ENCODE measurements at regions not wholly inside any gene's neighbourhood (a gene's known extent, or its start where the extent isn't known, plus 50 kb on each side); places are given as distances from the start of the nearest gene placed in this dataset.
"Not testable (repeated sequence)": the region's sequence is repeated elsewhere in the genome, so short reads cannot be mapped to it uniquely, and the experiment has no call there.

DNA sequence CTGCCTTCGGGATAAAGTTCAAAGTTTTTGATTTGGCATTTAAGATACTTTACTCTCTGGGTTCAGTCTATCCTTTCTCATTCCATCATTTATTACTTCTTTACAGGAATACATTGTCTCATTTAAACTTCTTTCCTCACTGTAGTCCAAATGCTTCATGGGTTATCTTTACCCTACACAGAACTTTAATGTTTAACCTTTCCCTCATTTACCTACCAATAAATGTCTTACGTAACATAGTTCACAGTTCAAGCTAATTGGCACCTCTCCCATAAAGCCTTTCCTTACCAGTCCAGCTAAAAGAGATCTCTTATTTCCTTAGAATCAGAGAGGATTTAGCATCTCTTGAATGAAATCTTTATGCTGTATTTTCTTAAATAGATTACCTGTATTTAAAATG, 476.3 kb upstream of the SEL1L start:
- Histone ChIP-seq H3K36me3 (no peaks in the 10 kb centered on the region), H3K9me3 (no peaks in the 10 kb centered on the region), H3K4me3 (replicated peaks in 1 of 3) (no peak overlapping the region), H3K4me1 (no peaks in the 10 kb centered on the region), H3K27ac (no peak overlapping the region), H3K27me3 (no peaks in the 10 kb centered on the region)
- DNase-seq, result no peak
- WGBS, 2 donors, result 93 to 95% methylated on average over 2 of the region's 2 CpGs
- intact Hi-C loops (cut with DNase I), result no loop called here
- TF ChIP-seq POLR2A (IDR thresholded peaks at IDR 0.05) (no peak), CTCF (IDR thresholded peaks at IDR 0.05) (no peak)

GRCh38 chr14:82011460-82011859, 477.8 kb upstream of the SEL1L start:
- Histone ChIP-seq H3K4me1 (no peaks in the 10 kb centered on the region), H3K27ac (no peak overlapping the region), H3K4me3 (replicated peaks in 1 of 3) (no peak overlapping the region), H3K9me3 (no peaks in the 10 kb centered on the region), H3K36me3 (no peaks in the 10 kb centered on the region), H3K27me3 (no peaks in the 10 kb centered on the region)
- intact Hi-C loops (cut with DNase I), result no loop called here
- no peak for DNase-seq
- TF ChIP-seq POLR2A (IDR thresholded peaks at IDR 0.05), result no peak
- no peak for TF ChIP-seq CTCF (IDR thresholded peaks at IDR 0.05)
- WGBS, 2 donors, result 95 to 98% methylated on average over 3 of the region's 3 CpGs

DNA sequence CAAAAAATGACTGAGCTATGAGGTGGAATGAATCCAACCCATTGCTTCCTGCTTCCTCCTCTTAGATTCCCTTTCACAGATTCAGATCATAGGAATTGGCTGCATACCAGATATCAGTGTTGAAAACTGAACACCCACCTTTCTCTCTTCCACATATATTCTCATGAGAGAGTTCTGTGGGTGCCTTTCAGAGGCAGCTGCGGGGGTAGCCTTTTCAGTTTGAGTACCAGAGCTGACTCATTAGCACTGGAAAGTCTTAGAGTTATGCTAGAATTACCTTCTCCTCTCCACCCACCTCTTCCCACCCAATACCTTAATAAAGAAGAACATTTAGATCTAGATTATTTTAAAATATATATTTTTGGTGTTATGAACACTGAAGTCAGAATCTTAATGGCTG, 495.4 kb upstream of the SEL1L start:
- WGBS, 2 donors, result 85 to 93% methylated on average over 1 of the region's 1 CpG
- TF ChIP-seq POLR2A (IDR thresholded peaks at IDR 0.05), result no peak
- Histone ChIP-seq H3K9me3 (no peaks in the 10 kb centered on the region), H3K27me3 (no peaks in the 10 kb centered on the region), H3K4me1 (no peaks in the 10 kb centered on the region), H3K4me3 (replicated peaks in 1 of 3) (no peak overlapping the region), H3K27ac (no peak overlapping the region), H3K36me3 (no peaks in the 10 kb centered on the region)
- intact Hi-C loops (cut with DNase I), result no loop called here
- no peak for DNase-seq

DNA sequence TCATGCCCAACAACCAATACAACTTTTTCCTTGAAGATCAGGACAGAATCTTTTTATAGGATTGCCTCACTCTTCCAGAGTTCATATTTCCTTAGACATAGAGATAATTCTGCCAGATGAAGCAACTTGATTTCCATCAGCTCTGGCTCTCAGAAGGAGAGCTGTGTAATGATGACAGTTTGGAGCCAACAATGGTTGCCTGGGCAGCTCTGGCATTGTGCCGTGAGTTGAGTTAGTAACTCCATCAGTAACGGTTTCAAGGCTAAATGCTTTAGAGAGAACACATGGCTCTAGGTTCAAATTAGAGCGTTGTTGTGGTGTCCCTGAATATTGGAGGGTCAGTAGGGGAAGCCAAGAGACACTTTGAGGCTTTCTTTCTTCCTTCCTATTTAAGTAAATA, 501.7 kb upstream of the SEL1L start:
- no peak for TF ChIP-seq POLR2A (IDR thresholded peaks at IDR 0.05)
- no peak for TF ChIP-seq CTCF (IDR thresholded peaks at IDR 0.05)
- 58 to 63% methylated on average over 3 of the region's 3 CpGs for WGBS, 2 donors
- no peak for DNase-seq
- H3K27me3 ChIP-seq, result no peaks in the 10 kb centered on the region
- intact Hi-C loops (cut with DNase I), result no loop called here
- H3K4me1 ChIP-seq, result no peaks in the 10 kb centered on the region
- no peaks in the 10 kb centered on the region for H3K9me3 ChIP-seq
- no peak overlapping the region for H3K27ac ChIP-seq
- H3K4me3 ChIP-seq (replicated peaks in 1 of 3), result no peak overlapping the region
- no peaks in the 10 kb centered on the region for H3K36me3 ChIP-seq

- H3K36me3 ChIP-seq; DNase-seq; H3K4me1 ChIP-seq; H3K27me3 ChIP-seq; H3K9me3 ChIP-seq; H3K4me3 ChIP-seq (replicated peaks in 1 of 3); H3K27ac ChIP-seq; intact Hi-C loops (cut with DNase I): not testable (repeated sequence)
- WGBS, 2 donors, result 95 to 97% methylated on average over 3 of the region's 3 CpGs
Measured at GRCh38 chr14:82038066-82038465, 504.4 kb upstream of the SEL1L start.

DNA sequence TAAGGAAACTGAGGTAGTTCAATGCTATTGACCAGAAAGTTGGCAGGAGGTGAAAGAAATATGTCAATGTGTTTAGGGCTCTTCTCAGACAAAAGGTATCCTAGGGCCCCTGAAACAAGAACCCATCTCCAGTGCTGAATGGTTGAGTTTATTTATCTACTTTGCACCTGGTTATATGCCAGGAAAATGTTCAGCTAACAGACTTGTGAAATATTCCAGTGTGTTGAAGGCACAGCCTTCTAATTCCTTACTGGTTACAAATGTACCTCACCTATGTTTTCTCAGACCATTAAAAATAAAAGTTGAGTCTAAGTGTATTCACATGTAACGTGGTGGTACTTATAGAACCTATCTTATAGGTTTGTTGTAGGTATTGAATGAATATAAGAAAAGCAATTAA, 511.7 kb upstream of the SEL1L start:
- WGBS, 2 donors, result 91% methylated on average over 1 of the region's 1 CpG
- TF ChIP-seq POLR2A (IDR thresholded peaks at IDR 0.05) (no peak), CTCF (IDR thresholded peaks at IDR 0.05) (no peak)
- H3K36me3 ChIP-seq, result no peaks in the 10 kb centered on the region
- intact Hi-C loops (cut with DNase I), result no loop called here
- DNase-seq, result no peak
- H3K4me3 ChIP-seq (replicated peaks in 1 of 3), result no peak overlapping the region
- H3K9me3 ChIP-seq, result no peaks in the 10 kb centered on the region
- H3K4me1 ChIP-seq, result no peaks in the 10 kb centered on the region
- no peak overlapping the region for H3K27ac ChIP-seq
- H3K27me3 ChIP-seq, result no peaks in the 10 kb centered on the region
